HG03097 (cell line): ENCODE measurements at regions not wholly inside any gene's neighbourhood (a gene's known extent, or its start where the extent isn't known, plus 50 kb on each side); places are given as distances from the start of the nearest gene placed in this dataset.

Source experiments
- ATAC-seq: cut with Tn5 transposase; IDR thresholded peaks from one replicate; pipeline ENCODE4 v1.9.1; 2021; ENCODE audit not compliant: unreplicated experiment, low FRiP score

DNA sequence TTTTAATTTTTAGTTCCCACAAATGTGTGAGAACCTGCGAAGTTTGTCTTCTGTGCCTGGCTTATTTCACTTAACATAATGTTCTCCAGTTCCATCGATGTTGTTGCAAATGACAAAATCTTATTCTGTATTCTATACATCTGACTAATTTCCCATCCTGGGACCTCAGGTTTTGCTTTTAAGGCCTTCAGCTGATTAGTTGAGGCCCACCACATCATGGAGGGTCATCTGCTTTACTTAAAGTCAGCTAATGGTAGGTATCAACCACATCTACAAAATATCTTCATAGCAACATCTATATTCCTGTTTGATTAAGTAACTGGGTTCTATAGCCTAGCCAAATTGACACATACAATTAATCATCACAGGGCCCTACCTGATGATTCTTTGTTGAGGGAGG is 534.0 kb downstream of the EFNB2 start:
- no peak for ATAC-seq

DNA sequence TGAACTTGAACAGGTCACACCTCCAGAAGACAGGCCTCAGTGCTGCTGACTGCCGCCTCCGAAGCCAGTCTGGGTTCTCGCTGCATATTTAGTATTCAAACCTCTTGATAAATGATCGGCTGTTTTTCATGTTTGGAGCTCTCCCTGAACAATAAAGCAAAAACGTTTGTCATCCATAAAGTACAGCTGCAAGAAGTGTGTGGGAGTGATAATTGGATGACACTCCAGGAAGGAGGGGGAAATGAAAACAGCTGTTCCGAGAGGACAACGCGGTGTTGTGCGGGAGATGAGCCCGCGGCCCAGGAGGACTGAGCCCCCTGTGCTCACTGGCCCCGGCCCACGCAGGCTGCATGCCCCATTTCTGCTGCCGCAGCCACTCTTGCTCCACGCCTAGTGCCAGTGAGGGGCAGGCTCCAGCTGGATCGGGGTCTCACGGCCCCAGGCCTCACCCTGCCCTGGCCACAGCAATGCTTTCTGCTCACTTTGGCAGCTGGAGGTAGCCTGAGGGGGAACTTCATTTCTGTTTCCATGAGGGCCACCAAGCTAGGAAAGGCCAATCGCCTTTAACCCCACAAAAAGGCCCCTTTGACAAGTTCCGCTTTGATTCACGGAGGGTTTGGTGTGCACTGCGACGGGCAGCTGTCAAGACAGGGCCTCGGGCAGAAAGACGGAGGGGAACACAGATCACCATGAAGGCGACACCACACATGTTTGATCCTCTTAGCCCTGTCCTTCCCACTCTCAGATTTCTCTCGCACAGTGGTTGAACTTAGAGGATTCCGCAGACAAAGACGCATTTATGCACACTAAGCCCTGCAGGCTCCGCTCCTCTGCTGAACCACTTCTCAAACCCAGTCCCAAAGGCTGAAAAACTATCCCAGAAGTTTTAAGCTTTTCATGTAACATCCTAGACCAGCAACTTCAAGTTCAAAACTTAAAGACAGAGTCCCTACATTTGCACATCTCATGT is 537.6 kb downstream of the EFNB2 start:
- ATAC-seq, result no peak

DNA sequence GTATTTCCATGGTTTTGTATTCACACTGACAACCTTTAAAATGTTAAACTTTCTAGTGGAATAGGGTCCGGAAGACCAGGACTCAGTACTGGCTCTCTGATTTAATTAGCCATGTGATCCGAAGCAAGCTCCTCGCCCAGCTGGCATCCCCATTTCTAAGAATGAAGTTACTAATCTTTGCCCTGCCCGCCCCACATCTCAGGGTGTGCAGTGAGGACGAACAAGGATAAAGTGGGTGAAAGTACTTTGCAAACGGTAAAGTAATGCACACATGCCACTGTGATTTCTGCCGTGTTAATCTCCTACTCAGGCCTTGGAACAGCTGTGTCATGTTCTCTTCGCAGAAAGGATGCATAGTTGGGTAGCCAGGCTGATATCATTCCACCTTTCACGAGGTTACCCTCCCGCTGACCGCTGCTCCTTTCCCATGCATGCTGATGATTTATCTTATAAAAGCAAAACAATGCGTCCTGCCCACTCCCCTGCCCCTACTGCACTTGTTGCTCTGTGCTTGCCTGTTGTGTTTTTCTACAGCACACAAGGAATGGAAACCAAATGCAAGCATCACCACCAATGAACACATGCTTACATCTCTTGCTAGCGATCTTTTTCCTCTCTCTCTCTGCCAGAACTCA is 539.0 kb downstream of the EFNB2 start:
- no peak for ATAC-seq

DNA sequence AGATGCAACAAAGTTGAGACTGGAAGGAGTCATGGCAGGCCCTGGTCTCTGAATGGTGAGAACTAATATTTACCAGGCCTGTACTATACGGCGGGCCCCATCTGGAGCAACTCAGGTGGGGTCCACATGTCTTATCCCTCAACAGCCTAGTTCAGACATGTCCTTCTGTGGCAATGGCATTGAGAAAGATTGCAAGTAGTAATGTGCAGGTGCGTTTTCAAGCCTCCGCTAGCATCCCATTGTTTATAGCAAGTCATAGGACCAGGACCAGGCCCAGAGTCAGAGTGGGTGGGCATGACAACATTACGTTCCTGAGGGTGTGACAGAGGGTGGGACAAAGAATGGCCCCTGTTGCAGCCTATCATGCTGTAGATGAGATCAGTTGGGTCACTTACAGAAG is 541.1 kb downstream of the EFNB2 start:
- ATAC-seq, result no peak

DNA sequence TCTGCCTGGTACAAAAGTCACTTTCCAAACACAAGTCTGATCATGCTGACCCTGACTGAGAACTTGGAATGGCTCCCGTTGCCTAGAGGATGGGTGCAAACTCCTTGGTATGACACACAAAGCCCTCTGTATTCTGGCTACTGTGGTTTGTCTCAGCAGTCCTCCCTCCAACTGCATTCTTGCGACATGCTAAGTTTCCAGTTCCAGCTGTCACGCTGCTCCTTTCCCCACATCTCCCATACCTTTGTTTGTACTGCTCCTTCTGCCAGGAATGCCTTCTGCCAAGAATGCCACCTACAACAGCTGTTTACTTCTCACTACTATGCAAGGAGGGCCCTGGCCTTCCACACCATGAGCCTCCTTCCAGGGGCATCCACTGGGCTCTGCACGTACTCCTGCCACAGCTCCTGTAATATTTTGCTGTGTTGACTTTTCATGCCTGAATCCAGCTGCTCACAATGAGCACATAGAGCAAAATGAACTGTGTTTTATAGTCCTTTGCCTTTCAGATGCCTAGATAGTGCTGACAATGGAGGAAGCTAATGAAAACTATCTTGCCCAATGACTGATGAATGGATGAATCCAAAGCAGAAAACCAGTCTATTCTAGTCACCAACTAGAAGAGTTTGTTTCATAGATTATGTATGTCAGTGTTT is 543.7 kb downstream of the EFNB2 start:
- ATAC-seq, result no peak

DNA sequence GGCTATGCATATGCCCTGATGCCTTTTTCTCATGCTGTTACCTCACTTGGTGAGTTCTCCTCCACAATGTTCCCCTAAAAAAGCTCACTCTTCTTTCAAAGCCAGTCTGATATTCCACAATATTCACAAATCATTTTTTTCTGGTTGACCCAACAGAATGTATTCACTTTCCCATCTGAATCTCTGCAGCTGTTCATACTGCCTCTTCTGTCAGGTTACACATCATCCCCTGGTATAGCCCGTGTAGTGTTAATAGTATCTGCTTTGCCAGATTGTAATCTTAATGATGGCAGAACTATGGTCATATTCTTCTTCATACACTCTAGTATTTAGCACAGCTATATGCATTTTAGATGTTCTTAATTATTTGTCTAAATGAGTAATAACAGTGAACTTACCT is 544.3 kb downstream of the EFNB2 start:
- ATAC-seq, result no peak

DNA sequence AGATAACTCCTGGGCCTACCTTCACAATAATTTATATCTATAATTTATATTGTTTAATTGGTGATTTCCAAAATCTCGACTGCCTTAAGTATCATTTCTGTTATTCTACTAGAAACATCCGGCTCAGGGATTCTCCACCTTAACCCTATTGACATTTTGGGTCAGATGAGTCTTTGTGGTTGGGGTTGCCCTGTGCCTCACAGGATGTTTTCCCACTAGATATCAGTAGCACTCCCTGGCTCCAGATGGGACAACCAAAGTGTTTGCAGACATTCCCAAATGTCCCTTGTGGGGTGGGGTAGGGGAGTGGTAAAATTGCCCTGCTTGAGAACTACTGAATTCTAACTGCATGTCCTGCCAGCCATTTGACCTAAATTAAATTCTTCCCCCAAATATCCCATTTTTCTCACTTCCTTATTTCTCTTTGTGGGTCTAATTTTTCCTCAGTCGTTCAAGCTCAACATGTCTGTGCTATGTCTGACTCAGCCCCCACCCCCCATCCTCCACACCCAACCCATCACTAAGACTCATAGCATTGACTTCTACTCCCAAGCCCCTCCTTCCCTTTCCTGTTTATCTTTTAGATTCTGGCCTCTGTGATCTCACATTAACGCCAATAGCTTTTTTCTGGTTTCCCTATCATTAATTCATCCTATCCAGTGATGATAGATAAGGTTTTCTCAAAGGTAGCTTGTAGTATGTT is 545.1 kb downstream of the EFNB2 start:
- ATAC-seq, result no peak

DNA sequence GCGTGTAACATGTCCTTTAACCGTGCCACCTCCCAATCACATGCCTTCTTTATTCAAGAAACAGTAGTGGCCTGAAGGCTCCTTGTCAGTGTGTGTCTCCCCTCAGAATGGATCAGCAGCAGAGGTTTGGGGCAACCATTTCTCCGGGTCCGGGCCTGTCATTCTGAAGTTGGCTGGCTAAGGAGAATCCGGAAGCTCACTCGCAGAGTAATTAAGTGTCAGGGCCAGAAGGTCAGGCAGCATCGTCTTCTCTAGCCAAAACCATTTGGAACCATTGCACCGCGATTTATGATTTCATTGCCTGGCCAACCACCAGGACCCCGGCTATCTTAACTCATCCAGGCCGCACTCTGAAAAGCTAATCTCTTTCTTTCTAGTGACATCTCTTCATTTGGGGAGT is 550.8 kb downstream of the EFNB2 start:
- ATAC-seq, result no peak

DNA sequence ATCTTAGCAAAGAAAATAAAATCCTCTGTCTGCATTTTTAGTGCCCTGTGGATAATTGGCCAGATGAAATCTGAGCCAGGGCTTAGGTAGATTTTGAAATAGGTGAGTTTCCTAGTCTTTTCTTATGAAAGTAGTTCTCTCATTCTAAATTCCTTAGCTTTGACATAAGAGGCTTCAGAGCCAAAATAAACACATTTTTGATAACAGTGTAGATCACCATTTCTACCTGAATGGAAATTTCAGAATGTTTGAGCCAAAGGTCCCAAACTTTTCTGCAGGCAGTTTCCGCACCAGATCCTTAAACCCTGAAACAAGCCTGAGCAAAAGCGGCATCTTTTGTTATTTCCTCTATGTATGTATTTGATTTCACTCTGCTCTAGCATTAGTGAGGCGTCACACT is 551.2 kb downstream of the EFNB2 start:
- ATAC-seq, result no peak

DNA sequence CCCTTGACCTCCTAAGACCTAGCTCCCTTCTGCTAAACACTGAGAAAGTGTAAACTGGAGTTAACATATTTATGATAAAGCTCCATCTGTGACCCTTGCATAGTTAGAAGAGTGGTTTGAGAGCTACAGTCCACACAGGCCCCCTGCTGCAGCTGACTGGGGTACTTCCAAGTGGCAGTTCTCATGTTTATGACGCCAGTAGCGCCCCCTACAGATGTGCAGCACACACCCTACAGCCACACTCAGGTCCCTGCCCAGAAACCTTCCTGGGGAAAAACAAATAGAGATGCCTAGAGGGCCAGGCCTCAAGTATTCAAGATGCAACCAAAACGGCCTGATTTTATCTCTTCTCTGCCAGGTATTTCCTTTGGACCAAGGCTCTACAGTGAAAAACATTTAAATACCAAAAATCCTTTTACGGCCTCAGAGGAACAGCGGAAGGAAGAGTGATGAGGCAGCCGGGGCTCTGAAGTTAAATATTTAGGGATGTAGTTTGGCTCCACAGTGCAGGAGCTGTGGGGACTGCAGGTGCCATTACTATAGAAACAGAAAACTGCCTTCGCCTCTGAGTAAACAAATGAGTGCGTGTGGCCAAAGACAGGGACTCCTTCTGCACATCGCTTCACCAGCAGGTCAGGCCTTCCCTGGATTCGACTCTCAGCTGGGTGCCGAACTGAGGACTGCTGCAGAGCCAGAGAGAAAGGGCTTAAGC is 553.1 kb downstream of the EFNB2 start:
- no peak for ATAC-seq

DNA sequence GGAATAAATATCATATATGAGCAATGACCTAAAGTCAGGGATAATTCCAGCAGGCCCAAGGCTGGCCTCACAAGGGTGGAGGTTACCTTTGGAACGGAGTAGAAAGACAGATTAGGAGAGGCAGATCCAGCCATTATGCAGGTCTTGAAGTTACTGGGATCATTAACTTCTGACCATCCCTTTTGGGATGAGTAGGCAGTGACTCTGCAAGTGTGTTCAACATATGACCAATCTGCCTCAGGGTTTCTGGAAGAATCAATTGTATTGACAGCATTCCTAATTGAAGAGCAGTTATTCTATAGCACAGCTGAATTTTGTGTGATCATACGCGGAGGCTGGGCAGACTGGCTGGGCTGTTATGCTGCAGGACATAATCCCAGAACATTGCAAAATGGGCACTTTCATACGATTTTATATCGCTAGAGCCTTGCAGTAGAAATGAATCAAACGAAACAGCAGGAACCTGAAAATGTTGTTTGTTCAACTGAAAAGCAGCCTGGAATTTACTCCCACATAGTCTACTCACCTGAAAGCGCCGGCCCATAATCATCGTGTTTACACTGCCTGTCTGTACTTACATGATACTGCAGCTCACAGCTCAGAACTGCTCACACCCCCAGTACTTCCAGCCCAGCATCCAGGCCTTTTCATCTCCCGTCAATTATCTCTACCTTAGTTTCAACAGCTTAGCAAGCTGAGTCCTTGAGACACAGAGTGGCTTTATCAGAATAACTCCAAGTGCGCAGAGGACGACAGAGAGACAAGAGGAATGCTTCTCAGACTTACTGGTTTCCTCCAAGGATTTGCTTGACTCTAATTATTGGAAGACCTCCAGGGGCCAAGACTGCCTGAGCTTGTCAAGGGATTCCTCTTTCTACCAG is 556.1 kb downstream of the EFNB2 start:
- no peak for ATAC-seq

DNA sequence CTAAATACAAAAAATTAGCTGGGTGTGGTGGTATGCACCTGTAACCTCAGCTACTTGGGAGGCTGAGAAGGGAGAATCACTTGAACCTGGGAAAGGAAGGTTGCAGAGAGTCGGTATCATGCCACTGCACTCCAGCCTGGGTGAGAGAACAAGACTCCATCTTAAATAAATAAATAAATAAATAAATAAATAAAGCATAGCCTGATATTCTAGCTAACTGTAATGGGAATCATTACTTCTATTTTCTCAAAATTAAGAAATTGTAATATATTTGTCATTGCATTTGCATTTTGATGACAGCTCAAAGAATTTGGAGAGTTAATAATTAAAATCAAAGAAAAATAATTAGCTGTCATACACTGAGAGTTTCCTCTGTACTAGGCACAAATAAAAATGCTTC is 561.1 kb downstream of the EFNB2 start:
- no peak for ATAC-seq

DNA sequence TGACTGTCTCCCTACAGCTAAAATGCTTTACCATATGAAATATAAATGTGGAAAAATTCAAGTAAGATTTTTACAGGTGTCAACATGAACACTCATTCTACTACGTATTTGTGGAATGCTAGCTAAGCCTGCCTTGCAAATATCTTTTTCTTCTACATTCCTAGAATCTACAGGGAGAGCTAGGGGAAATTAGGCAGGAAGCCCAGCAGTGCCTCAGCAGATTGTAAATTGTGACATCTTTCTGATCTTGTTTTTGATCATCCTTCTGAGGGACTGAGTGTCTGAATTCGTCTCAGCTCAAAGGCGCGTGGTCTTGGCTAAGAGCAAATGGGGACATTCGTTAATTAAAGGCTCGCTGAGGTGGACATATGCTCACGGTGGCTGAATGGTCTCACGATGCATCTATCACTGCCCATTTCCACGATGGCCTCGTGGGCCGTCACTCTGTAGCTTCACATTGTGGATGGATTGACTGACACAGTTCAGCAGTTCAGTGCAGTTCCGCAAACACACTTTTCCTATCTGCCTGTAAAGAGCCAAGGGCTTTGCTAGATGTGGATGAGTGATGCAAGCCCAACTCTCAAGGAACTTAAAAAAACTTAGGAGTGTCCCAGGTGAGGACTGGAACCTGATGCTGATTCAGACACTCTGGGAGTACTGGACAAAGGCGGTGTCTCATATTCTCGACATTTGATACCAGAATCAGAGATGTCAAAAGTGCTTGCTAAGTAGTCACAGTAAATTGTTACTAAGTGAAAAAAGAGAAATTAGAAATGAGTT is 562.5 kb downstream of the EFNB2 start:
- ATAC-seq, result no peak

DNA sequence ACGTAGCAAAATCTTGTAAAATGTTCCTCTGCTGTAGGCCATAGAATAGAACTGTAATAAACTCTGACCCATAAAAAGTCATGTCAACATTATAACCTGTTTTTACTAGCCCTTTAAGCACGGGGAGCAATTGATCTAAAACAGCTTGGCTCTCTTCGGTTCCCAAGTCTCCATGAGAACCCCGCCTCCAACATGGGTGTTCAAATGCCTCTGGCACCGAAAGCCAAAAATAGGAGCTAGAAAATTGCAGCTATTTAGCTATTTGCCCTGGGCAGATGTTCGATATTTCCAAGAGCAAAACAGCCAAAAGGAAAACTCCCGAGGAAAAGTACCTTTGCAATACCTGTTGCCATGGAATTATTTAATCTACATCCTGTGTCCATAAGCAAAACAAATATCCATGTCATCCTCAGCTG is 563.1 kb downstream of the EFNB2 start:
- ATAC-seq, result no peak

DNA sequence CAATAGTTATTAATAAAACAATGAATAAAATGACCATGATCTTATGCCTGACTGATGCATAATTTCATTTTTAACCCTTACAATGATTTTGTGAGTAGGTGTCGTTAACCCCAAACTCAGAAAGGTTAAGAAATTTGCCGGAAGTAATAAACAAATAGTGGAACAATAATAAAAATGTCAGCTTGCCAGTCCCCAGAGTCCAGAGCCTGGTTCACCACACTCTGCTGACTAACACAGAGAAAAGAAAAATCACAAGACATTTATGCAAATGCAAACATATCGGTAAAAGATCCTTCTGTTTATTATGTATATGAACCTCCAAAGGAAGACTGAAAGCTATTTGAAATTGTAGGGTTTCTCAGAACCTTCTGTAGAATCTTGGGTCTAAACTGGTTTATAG is 563.7 kb downstream of the EFNB2 start:
- no peak for ATAC-seq

DNA sequence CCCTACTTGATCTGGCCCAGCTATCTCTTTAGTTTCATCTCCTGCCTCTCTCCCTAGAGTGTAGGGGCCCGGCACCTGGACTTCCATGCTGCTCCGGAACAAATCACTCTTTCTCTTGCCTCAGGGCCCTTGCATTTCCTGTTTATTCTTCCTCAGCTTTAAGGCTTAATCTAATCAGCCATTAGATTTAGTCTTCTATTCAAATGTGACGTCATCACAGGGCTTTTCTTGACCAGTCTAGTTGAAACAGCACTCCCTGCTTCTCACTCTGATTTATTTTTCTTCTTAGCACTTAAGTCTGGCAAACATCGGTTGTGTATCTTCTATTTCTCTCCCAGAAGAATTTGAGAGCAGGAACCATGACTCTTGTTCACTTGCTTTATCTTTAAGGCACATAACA is 564.1 kb downstream of the EFNB2 start:
- no peak for ATAC-seq

DNA sequence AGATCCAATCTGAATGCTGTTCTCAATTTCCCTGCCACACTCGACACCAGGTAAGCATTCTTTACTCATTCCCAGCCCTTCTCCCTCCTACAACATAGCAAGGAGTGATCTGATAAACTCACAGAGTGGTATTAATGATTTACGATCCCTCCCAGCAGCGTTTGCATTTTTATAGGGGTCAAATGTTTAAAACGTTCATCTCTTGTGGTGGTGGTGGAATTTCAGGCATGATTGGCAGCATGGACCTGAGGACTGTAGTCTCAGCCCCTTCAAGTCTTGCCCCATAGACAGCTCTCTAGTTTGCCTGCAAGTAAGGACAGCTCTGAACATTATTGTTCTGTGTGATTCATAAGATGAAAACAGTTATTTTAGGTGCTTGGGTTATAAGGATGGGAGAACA is 565.7 kb downstream of the EFNB2 start:
- no peak for ATAC-seq

DNA sequence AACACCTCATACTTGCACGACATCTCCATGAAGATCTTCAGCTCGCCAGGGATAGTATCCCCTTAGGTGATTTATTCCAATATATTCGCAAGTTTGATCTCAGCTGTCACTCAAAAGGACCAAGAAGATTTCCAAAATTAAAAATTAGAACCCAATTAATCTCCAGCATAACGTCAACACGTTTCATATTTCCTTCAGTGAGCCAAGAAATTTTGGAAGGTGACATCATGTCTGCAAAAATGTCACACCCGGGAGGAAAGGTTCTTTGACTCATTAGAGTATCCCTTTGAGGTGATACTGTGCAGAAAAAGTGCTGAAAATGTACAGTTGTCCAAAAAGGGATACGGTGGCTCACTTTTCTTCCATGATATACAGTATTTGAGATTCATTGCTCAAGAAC is 569.6 kb downstream of the EFNB2 start:
- no peak for ATAC-seq

DNA sequence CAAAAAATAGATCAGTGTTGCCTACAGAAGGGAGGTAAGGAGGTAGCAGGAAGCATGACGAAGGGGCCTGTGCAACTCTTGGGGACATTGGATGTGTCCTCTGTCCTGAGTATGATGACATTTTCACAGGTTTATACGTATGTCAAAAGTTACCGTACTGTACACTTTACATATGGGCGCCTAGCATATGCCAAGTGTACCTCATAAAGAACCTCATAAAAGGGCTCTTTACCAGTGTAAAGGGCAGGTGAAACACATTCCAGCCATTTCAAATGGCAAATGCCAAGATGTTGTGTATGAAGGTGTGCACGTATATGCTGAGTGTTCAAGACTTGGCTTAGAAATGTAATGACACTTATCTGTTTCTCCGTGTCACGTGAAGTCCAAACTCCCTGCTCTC is 573.4 kb downstream of the EFNB2 start:
- ATAC-seq, result no peak
